ENCODE measurements at regions not wholly inside any gene's neighbourhood (a gene's known extent, or its start where the extent isn't known, plus 50 kb on each side); places are given as distances from the start of the nearest gene placed in this dataset.

GRCh38 chr7:68858497-68858896 lies 739.8 kb upstream of the AUTS2 start:
- no peak overlapping the region for H3K4me3 ChIP-seq
- no peak for DNase-seq (ENCODE audit: low spot score in 2 of 2)
- H3K27me3 ChIP-seq, result no peaks in the 10 kb centered on the region
- H3K36me3 ChIP-seq, result no peaks in the 10 kb centered on the region
- no peak overlapping the region for H3K27ac ChIP-seq
- no peak for TF ChIP-seq POLR2AphosphoS5 (IDR thresholded peaks at IDR 0.05)
- TF ChIP-seq EP300 (IDR thresholded peaks at IDR 0.05), result no peak
- TF ChIP-seq POLR2A (IDR thresholded peaks at IDR 0.05), result no peak
- TF ChIP-seq CTCF (IDR thresholded peaks at IDR 0.05), result no peak
- 44% methylated on average over 1 of the region's 1 CpG for WGBS
- no peaks in the 10 kb centered on the region for H3K4me1 ChIP-seq
- H3K9me3 ChIP-seq, result no peaks in the 10 kb centered on the region

DNA sequence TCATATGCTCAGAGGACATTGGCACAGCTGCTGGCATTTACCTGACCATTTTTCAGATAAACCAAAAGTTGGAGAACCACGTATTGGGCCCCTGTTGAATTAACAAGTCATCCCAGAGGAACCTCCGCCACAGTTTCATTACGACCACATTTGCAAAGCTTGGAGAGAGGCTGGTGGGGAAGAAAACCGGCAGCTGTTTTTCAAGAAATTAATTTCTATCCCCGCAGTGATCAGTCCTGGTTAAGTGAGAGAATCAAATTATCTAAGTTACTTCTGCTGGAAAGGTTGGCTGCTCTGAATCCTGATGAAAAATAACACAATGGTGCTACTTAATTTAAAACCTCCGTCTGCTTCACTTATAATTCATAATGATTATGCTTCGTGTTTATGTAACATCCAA lies 737.1 kb upstream of the AUTS2 start:
- DNase-seq (ENCODE audit: low spot score in 2 of 2), result no peak
- Histone ChIP-seq H3K9me3 (no peaks in the 10 kb centered on the region), H3K4me1 (no peaks in the 10 kb centered on the region), H3K27me3 (no peaks in the 10 kb centered on the region), H3K27ac (no peak overlapping the region), H3K36me3 (no peaks in the 10 kb centered on the region), H3K4me3 (no peak overlapping the region)
- TF ChIP-seq POLR2A (IDR thresholded peaks at IDR 0.05), result no peak
- no peak for TF ChIP-seq POLR2AphosphoS5 (IDR thresholded peaks at IDR 0.05)
- no peak for TF ChIP-seq CTCF (IDR thresholded peaks at IDR 0.05)
- TF ChIP-seq EP300 (IDR thresholded peaks at IDR 0.05), result no peak
- WGBS, result 90% methylated on average over 7 of the region's 7 CpGs

DNA sequence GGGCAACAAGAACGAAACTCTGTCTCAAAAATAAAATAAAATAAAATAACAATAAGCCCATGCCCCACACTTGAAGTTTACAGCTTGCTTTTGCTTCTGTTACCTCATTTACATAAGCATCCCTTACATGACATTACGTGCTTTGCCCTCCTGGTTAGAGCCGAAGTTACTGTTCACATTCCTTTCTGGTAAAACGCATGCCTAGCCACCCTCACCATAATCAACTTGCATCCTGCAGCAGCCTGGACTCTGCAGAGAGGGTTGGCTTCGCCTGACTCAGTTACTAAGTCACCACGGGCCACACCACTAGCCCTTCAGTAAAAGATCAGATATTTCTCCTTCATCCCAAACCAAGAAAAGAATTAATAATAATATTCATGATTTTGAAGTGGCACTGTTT lies 736.0 kb upstream of the AUTS2 start:
- 88% methylated on average over 6 of the region's 6 CpGs for WGBS
- Histone ChIP-seq H3K27me3 (no peaks in the 10 kb centered on the region), H3K4me3 (no peak overlapping the region), H3K27ac (no peak overlapping the region), H3K36me3 (no peaks in the 10 kb centered on the region), H3K4me1 (no peaks in the 10 kb centered on the region), H3K9me3 (no peaks in the 10 kb centered on the region)
- TF ChIP-seq POLR2AphosphoS5 (IDR thresholded peaks at IDR 0.05), result no peak
- TF ChIP-seq POLR2A (IDR thresholded peaks at IDR 0.05), result no peak
- no peak for TF ChIP-seq CTCF (IDR thresholded peaks at IDR 0.05)
- TF ChIP-seq EP300 (IDR thresholded peaks at IDR 0.05), result no peak
- DNase-seq (ENCODE audit: low spot score in 2 of 2), result no peak

GRCh38 chr7:68862736-68863135 lies 735.5 kb upstream of the AUTS2 start:
- DNase-seq (ENCODE audit: low spot score in 2 of 2), result no peak
- H3K27me3 ChIP-seq, result no peaks in the 10 kb centered on the region
- no peak overlapping the region for H3K4me3 ChIP-seq
- H3K27ac ChIP-seq, result no peak overlapping the region
- 80% methylated on average over 4 of the region's 4 CpGs for WGBS
- TF ChIP-seq POLR2A (IDR thresholded peaks at IDR 0.05) (no peak), EP300 (IDR thresholded peaks at IDR 0.05) (no peak)
- H3K9me3 ChIP-seq, result no peaks in the 10 kb centered on the region
- H3K36me3 ChIP-seq, result no peaks in the 10 kb centered on the region
- H3K4me1 ChIP-seq, result no peaks in the 10 kb centered on the region

- DNase-seq (ENCODE audit: low spot score in 2 of 2), result no peak
- TF ChIP-seq POLR2A (IDR thresholded peaks at IDR 0.05) (no peak), POLR2AphosphoS5 (IDR thresholded peaks at IDR 0.05) (no peak), CTCF (IDR thresholded peaks at IDR 0.05) (no peak)
- Histone ChIP-seq H3K36me3 (no peaks in the 10 kb centered on the region), H3K27me3 (no peaks in the 10 kb centered on the region), H3K4me3 (no peak overlapping the region), H3K4me1 (no peaks in the 10 kb centered on the region), H3K9me3 (no peaks in the 10 kb centered on the region), H3K27ac (no peak overlapping the region)
- 70% methylated on average over 6 of the region's 6 CpGs for WGBS
These were observed 732.7 kb upstream of the AUTS2 start for GRCh38 chr7:68865351-68866199.
